C4-2B (cell line): ENCODE measurements at regions not wholly inside any gene's neighbourhood (a gene's known extent, or its start where the extent isn't known, plus 50 kb on each side); places are given as distances from the start of the nearest gene placed in this dataset.

Experiments
- CTCF ChIP-seq: fragments of 450-650 bp; conservative IDR thresholded peaks from 2 replicates; pipeline ENCODE4 v1.5.1; 2017; ENCODE audit warnings: mild to moderate bottlenecking
- ZFX ChIP-seq: fragments of 450-650 bp; IDR thresholded peaks from 2 replicates; pipeline ENCODE4 v1.6.1; 2017

DNA sequence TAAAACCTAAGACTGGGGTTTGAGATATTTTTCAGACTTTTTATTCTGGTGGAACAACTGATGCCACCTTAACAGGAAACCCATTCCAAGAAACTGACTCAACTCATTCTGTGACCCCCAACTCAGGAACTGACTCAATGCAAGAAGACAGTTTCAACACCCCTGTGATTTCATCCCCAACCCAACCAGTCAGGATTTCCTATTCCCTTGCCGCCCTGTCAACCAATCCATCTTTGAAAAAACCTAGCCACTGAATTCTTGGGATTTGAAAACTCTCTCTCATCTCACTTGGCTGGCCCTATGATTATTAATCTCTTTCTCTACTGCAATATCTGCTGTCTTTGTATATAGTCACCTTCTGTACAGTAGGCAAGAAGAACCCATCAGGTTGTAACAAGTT lies 1211.9 kb upstream of the ATXN8OS start:
- TF ChIP-seq CTCF (no peak), ZFX (no peak)
